Activated T-helper 17 cell treated with anti-CD3 and anti-CD28 coated beads, Interleukin-2, amount 50 U/mL, for 72 hours (primary cell): ENCODE measurements at regions not wholly inside any gene's neighbourhood (a gene's known extent, or its start where the extent isn't known, plus 50 kb on each side); places are given as distances from the start of the nearest gene placed in this dataset.
"Not testable (repeated sequence)": the region's sequence is repeated elsewhere in the genome, so short reads cannot be mapped to it uniquely, and the experiment has no call there.

ENCODE experiments used
- ATAC-seq: fragments of 150-1000 bp; cut with Tn5 transposase; replicated peaks from 2 replicates; pipeline ENCODE4 v1.10.0; 2021; ENCODE audit warnings: mild to moderate bottlenecking, moderate library complexity
- H3K27ac Mint-ChIP-seq: one replicate; pipeline ENCODE4 v1.8.0; 2022; ENCODE audit warnings: mixed read lengths
- H3K27me3 Mint-ChIP-seq: one replicate; pipeline ENCODE4 v1.8.0; 2022; ENCODE audit warnings: mixed read lengths
- H3K36me3 Mint-ChIP-seq: one replicate; pipeline ENCODE4 v1.8.0; 2022; ENCODE audit warnings: low read depth, mild to moderate bottlenecking, mixed read lengths
- H3K4me1 Mint-ChIP-seq: one replicate; pipeline ENCODE4 v1.8.0; 2022; ENCODE audit warnings: mixed read lengths
- H3K4me3 Mint-ChIP-seq: one replicate; pipeline ENCODE4 v1.8.0; 2022; ENCODE audit warnings: mild to moderate bottlenecking, mixed read lengths
- H3K9me3 Mint-ChIP-seq: one replicate; pipeline ENCODE4 v1.8.0; 2022; ENCODE audit warnings: mixed read lengths

GRCh38 chr9:90213045-90213444 is 429.6 kb downstream of the DIRAS2 start:
- H3K27me3 Mint-ChIP-seq: peaks cover 19% of the 10 kb centered on the region
- H3K4me3 Mint-ChIP-seq, ATAC-seq, H3K27ac Mint-ChIP-seq, H3K9me3 Mint-ChIP-seq, H3K36me3 Mint-ChIP-seq, H3K4me1 Mint-ChIP-seq: not testable (repeated sequence)

- Mint-ChIP-seq H3K27me3 (no peaks in the 10 kb centered on the region), H3K27ac (no peak overlapping the region), H3K4me1 (no peaks in the 10 kb centered on the region), H3K9me3 (no peaks in the 10 kb centered on the region), H3K36me3 (no peaks in the 10 kb centered on the region), H3K4me3 (no peak overlapping the region)
- ATAC-seq: peak; percentile 48
These were observed 423.0 kb downstream of the DIRAS2 start for GRCh38 chr9:90219548-90220118.

GRCh38 chr9:90221899-90222298 is 420.7 kb downstream of the DIRAS2 start:
- not testable (repeated sequence) for H3K9me3 Mint-ChIP-seq

GRCh38 chr9:90226839-90227338 is 415.7 kb downstream of the DIRAS2 start:
- not testable (repeated sequence) for H3K4me3 Mint-ChIP-seq, H3K27ac Mint-ChIP-seq, H3K9me3 Mint-ChIP-seq, H3K36me3 Mint-ChIP-seq, H3K4me1 Mint-ChIP-seq, ATAC-seq, H3K27me3 Mint-ChIP-seq

More at GRCh38 chr9:90221899-90222298, 420.7 kb downstream of the DIRAS2 start:
- H3K27ac Mint-ChIP-seq, H3K36me3 Mint-ChIP-seq, ATAC-seq, H3K4me3 Mint-ChIP-seq, H3K27me3 Mint-ChIP-seq, H3K4me1 Mint-ChIP-seq: not testable (repeated sequence)

- not testable (repeated sequence) for H3K36me3 Mint-ChIP-seq
These were observed 409.5 kb downstream of the DIRAS2 start for GRCh38 chr9:90233081-90233480.

GRCh38 chr9:90240541-90240940 is 402.1 kb downstream of the DIRAS2 start:
- H3K27me3 Mint-ChIP-seq: no peaks in the 10 kb centered on the region
- H3K9me3 Mint-ChIP-seq: no peaks in the 10 kb centered on the region
- H3K4me3 Mint-ChIP-seq: no peak overlapping the region
- H3K27ac Mint-ChIP-seq: no peak overlapping the region
- no peaks in the 10 kb centered on the region for H3K4me1 Mint-ChIP-seq
- no peaks in the 10 kb centered on the region for H3K36me3 Mint-ChIP-seq
- no peak for ATAC-seq

More at GRCh38 chr9:90233081-90233480, 409.5 kb downstream of the DIRAS2 start:
- not testable (repeated sequence) for H3K27ac Mint-ChIP-seq, H3K4me3 Mint-ChIP-seq, H3K9me3 Mint-ChIP-seq, H3K27me3 Mint-ChIP-seq, ATAC-seq, H3K4me1 Mint-ChIP-seq

- no peaks in the 10 kb centered on the region for H3K9me3 Mint-ChIP-seq
- ATAC-seq: no peak
- H3K36me3 Mint-ChIP-seq: no peaks in the 10 kb centered on the region
- H3K27me3 Mint-ChIP-seq: no peaks in the 10 kb centered on the region
- no peaks in the 10 kb centered on the region for H3K4me1 Mint-ChIP-seq
- H3K27ac Mint-ChIP-seq: no peak overlapping the region
- no peak overlapping the region for H3K4me3 Mint-ChIP-seq
These were observed 397.0 kb downstream of the DIRAS2 start for GRCh38 chr9:90245661-90246060.

- Mint-ChIP-seq H3K36me3 (no peaks in the 10 kb centered on the region), H3K4me1 (no peaks in the 10 kb centered on the region), H3K4me3 (no peak overlapping the region), H3K27ac (no peak overlapping the region), H3K9me3 (no peaks in the 10 kb centered on the region), H3K27me3 (no peaks in the 10 kb centered on the region)
- ATAC-seq: no peak
These were observed 393.5 kb downstream of the DIRAS2 start for GRCh38 chr9:90249094-90249493.

GRCh38 chr9:90251316-90251715 is 391.3 kb downstream of the DIRAS2 start:
- no peaks in the 10 kb centered on the region for H3K9me3 Mint-ChIP-seq
- no peaks in the 10 kb centered on the region for H3K27me3 Mint-ChIP-seq
- H3K36me3 Mint-ChIP-seq: no peaks in the 10 kb centered on the region
- no peak for ATAC-seq
- no peak overlapping the region for H3K4me3 Mint-ChIP-seq
- no peaks in the 10 kb centered on the region for H3K4me1 Mint-ChIP-seq
- no peak overlapping the region for H3K27ac Mint-ChIP-seq

GRCh38 chr9:90256345-90256744 is 386.3 kb downstream of the DIRAS2 start:
- Mint-ChIP-seq H3K27ac (no peak overlapping the region), H3K27me3 (peaks cover 13% of the 10 kb centered on the region), H3K9me3 (peaks cover 4% of the 10 kb centered on the region), H3K4me3 (no peak overlapping the region), H3K36me3 (no peaks in the 10 kb centered on the region), H3K4me1 (no peaks in the 10 kb centered on the region)
- no peak for ATAC-seq

- Mint-ChIP-seq H3K27me3 (peaks cover 13% of the 10 kb centered on the region), H3K9me3 (peaks cover 4% of the 10 kb centered on the region), H3K4me3 (no peak overlapping the region), H3K27ac (no peak overlapping the region), H3K4me1 (no peaks in the 10 kb centered on the region), H3K36me3 (no peaks in the 10 kb centered on the region)
- peak; percentile 19 for ATAC-seq
These were observed 383.0 kb downstream of the DIRAS2 start for GRCh38 chr9:90259311-90260246.

GRCh38 chr9:90261698-90262097 is 380.9 kb downstream of the DIRAS2 start:
- no peaks in the 10 kb centered on the region for H3K36me3 Mint-ChIP-seq
- peaks cover 22% of the 10 kb centered on the region for H3K27me3 Mint-ChIP-seq
- no peak for ATAC-seq
- H3K9me3 Mint-ChIP-seq: peaks cover 4% of the 10 kb centered on the region
- no peak overlapping the region for H3K27ac Mint-ChIP-seq
- no peak overlapping the region for H3K4me3 Mint-ChIP-seq
- no peaks in the 10 kb centered on the region for H3K4me1 Mint-ChIP-seq

GRCh38 chr9:90268613-90269012 is 374.0 kb downstream of the DIRAS2 start:
- H3K27ac Mint-ChIP-seq: no peak overlapping the region
- no peaks in the 10 kb centered on the region for H3K9me3 Mint-ChIP-seq
- no peak overlapping the region for H3K4me3 Mint-ChIP-seq
- H3K36me3 Mint-ChIP-seq: no peaks in the 10 kb centered on the region
- ATAC-seq: no peak
- H3K27me3 Mint-ChIP-seq: peaks cover 28% of the 10 kb centered on the region
- no peaks in the 10 kb centered on the region for H3K4me1 Mint-ChIP-seq

GRCh38 chr9:90271707-90272106 is 370.9 kb downstream of the DIRAS2 start:
- ATAC-seq: no peak
- no peak overlapping the region for H3K4me3 Mint-ChIP-seq

GRCh38 chr9:90274725-90275124 is 367.9 kb downstream of the DIRAS2 start:
- no peak for ATAC-seq
- H3K27me3 Mint-ChIP-seq: peaks cover 32% of the 10 kb centered on the region
- no peaks in the 10 kb centered on the region for H3K4me1 Mint-ChIP-seq
- H3K36me3 Mint-ChIP-seq: no peaks in the 10 kb centered on the region
- H3K4me3 Mint-ChIP-seq: no peak overlapping the region
- H3K9me3 Mint-ChIP-seq: no peaks in the 10 kb centered on the region
- no peak overlapping the region for H3K27ac Mint-ChIP-seq

More at GRCh38 chr9:90271707-90272106, 370.9 kb downstream of the DIRAS2 start:
- H3K27ac Mint-ChIP-seq: no peak overlapping the region
- H3K9me3 Mint-ChIP-seq: no peaks in the 10 kb centered on the region
- no peaks in the 10 kb centered on the region for H3K4me1 Mint-ChIP-seq
- H3K36me3 Mint-ChIP-seq: no peaks in the 10 kb centered on the region
- peaks cover 23% of the 10 kb centered on the region for H3K27me3 Mint-ChIP-seq
